Activated CD8-positive, alpha-beta memory T cell treated with anti-CD3 and anti-CD28 coated beads, Interleukin-2, amount 50 U/mL, for 24 hours (primary cell): ENCODE measurements at regions not wholly inside any gene's neighbourhood (a gene's known extent, or its start where the extent isn't known, plus 50 kb on each side); places are given as distances from the start of the nearest gene placed in this dataset.

Experiments used
- DNase-seq: peaks from one replicate; pipeline ENCODE4 v3.0.0-alpha.2; 2020; ENCODE audit errors: extremely low read depth

DNA sequence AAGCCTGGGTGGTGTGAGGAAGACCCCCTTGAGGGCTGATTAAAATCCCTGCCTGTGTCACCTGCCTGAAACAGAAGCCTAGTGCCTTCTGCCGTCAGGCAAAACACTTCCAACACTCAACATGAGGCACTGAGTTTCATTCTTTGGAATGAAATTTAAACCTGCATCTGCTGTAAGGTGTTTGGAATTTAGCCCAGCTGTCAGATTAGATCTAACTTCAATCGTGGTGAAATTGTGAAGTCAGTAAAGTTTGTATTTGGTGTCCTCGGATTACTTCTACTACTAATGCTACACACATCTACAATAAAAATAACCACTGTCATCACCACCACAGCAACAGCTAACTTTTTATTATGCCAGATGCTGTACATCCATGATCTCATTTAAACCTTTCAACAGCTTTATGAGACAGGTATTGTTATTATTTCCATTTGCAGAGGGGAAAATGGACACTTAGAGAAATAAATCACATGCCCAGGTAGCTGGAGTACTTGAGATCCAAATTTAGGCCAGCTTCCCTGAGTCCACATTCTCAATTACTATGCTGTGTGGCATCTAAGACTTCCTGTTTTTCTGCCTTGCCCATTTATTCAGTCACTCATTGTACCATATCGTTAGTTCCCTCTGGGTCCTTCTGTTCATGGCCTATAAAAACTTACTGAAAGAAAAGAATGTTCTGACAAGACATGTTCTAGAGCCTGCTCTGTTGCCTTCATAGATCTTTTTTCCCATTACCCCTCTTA, 98.2 kb upstream of the GCFC2 start:
- DNase-seq = no peak

DNA sequence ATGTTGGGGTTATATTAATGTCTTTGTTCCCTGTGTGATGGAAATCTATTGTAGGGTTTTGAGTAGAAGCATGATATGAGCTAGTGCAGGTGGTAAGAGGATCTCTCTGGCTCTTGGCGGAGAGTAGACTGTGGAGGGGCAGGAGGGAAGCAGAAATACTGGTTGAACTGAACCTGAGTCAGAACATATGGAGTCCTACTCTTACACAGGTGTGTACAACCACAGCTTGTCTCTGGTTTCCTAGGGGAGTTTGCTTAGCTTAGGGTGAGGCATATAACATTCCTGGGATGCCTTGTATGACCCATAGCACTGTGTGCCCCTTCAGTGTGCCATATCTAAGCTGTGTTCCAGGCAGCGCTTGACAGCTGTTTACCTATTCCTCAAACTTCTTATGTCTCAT, 97.3 kb upstream of the GCFC2 start:
- no peak for DNase-seq

DNA sequence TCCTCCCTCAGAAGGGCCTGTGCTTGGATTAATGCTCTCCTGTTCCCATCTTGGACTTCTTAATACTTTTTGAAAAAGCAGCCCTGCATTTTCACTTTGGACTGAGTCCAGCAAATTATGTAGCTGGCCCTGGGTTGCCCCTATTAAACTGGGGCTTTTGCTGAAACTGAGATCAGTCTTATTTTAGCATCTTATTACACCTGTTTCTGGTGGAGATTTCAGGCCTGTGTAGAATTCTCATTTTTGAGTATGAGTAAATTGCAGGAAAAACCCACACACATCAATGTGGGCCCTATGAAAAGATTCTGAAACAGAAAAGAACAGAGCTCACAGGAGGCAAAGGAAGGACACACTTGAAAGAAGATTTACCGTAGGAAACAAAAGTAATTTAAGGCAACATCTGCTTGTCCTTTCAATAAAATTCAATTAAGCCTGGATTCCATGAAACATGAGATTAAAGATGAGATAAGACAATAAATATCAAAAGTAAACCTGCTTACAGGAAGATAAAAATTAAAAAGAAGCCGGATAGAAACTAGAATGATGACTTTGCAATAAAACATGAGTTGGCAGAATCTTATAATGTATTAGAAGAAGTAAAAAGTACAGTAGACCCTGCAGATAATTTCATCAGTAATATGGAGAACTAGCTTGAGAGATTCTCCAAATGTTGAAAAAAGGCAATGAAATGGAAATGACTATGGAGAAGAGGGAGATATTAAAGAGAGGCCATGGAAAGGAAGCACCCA, 90.7 kb upstream of the GCFC2 start:
- DNase-seq = no peak

DNA sequence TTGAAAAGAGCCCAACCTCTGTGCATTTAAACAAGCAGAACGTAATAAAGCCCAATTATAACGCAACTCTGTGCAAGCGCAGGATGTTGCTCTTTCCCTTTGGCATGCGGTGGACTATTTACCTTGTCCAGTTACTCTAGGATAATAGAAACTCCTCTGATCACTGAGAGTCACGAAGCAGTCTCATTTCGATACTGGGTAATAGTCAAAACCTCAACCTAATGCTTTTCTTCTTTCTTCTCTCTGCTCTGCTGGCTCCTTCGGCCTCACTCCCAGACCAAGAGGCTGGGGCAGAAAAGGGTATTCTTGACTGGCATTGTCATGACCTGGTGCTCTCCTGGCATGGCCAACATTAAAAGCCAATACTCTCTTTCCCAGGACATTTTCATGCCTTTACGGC, 89.7 kb upstream of the GCFC2 start:
- DNase-seq = no peak

DNA sequence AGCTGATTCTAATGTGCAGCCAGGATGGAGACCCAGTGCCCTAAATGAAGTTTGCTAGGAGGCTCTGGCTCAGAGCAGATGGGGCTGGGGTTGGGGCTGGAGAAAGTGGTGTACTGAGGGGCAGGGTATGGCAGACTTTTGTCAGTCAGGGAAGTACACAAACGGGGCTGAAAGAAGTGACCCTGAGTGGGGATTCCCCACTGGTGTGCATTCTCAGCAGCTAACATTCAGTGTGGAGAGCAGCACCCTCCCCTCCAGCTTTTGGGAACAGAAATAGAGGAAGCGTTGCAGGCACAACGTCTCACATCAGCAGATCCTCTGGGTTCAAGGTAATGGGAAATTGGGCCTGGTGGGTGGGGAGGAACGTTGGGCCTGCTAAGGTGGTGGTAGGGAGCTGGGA, 89.1 kb upstream of the GCFC2 start:
- no peak for DNase-seq

DNA sequence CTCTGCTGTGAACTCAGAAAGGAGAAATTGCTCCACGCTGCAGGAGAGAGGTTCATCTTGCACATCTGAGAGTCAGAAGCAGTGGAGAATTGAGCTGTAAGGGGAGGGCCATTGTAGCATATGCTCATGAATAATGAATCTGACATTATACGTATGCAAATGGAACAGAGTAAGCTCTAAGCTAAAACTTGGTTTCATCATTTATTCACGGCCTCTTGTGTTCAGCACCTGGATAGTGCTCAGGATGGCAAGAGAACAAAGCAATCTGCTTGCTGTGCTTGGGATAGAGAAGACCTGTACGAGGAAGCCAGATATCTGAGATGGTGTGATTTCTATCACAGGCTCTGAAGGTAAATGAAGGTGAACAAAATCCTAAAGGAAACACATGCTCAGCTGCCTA, 87.9 kb upstream of the GCFC2 start:
- DNase-seq = no peak

DNA sequence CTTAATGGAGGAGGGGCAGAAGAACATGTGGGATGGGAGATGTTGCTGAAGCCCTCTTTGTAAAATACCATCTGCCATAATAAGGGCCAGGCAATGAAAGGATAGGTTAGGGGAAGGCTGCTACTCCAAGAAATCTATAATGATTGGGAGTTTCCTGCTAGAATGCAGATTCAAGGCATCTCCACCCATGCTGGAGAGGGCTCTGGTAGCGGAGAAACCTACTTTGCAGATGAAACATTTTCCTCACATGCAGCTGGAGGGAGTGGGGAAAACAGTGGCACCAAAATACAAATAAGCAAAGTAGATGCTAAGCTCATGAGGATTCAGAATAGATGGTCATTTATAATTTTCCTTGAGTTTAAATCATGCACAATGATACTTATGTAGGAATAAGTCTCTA, 82.3 kb upstream of the GCFC2 start:
- DNase-seq = no peak

DNA sequence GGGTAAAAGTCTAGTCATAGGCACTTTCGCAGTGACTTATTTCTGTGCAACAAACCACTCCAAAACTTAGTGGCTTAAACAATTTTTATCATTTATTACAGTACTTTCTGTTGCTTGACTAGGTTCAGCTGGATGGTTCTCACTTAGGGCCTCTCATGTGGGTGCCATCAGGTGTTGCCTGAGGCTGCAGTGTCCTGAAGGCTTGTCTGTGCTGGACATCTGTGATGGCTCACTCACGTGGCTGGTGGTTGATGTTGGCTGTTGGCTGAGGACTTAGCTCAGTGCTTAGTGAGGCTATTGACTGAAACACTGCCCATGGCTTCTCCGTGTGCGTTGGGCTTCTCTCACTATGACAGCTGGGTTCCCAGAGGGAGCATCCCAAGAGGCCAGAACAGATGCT, 81.4 kb upstream of the GCFC2 start:
- no peak for DNase-seq

DNA sequence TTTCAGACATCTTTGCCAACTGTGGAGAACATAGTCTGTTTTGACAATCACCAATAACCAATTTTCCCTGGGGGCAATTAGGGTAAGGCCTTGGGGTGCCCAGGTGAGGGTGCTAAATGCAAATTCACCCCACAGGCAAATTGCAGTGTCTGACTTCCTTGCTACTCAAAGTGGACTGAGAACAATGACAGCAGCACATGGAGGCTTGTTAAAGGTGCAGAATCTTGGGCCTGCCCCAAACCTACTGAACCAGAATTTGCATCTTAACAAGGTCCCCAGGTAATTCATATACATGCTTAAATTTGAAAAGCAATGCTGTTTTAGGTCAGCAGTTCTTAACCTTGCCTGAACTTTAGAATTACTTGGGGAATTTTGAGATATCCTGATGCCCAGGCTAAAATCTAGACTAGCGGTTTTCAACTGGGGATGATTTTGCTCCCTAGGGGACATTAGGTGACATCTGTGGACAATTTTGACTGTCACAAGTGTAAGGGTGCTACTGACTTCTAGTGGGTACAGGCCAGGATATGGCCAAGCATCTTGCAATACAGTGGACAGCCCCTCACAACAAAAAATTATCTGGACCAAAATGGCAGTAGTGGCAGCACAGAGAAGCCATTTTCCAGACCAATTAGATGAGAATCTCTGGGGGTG, 80.2 kb upstream of the GCFC2 start:
- no peak for DNase-seq

DNA sequence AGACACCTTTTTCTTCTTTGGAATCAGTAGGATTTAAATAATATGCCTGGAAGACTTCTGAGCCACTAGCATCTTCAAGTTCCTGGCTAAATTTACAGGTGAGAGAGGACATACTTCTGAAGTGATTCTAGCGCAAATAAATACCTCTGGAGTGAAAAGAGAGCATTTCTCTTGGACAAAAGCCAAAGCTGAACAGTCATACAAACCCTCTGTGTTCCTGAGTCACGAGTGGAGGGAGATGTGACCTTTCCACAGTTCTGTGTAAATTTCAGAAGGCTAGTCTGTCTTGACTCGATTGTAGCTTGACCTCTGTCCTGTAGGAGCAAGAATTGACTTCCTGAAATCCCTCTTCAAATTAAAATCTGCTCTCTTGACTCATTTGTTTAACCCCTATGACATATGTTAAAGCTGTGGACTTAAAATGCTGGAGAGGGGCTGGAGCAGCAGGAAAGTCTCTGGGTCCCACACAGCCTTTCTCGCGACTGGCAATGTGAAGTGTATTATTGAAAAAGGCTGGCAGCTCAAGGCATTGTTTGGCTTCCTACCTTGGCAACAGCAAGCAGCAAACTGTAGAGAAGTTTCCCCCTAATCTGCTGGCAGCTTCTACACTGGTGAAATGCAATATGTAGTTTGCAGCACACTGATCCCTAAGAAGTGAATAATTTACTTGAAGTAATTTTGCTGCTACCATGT, 79.6 kb upstream of the GCFC2 start:
- DNase-seq = no peak

DNA sequence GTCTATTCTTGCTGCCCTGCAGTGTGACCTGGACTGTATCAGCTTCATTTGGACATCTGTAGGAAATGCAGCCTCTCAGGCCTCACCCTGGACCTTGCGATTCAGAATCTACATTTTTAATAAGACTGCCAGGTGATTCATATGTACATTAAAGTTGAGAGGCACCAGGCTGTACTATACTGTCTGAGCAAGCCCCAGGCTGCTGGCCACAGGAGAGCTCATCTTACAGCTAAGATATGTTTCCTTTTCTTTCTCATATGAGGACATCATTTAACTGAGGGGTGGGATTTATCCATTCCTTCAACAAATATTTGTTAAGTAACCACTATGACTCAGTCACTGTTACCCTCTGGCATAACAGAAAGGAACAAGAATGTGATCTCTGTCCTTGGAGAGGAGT, 78.2 kb upstream of the GCFC2 start:
- no peak for DNase-seq

DNA sequence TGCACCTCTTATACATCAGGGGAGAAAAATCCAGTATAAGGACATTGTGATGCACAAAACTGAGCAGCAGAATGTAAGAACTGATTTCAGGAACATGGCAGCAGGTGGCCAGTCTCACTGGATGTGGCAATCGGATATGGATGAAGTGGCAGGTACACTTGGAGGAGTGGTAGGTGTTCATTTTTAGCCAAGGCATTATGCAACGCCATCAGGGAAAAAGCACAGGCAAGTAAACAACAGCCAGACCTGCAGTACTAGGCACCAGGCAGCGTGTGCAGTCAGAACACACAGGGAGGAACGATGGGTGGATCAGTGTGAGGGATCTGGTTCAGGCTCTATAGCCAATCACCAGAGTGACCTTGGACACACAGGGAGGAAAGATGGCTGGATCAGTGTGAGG, 77.4 kb upstream of the GCFC2 start:
- no peak for DNase-seq

DNA sequence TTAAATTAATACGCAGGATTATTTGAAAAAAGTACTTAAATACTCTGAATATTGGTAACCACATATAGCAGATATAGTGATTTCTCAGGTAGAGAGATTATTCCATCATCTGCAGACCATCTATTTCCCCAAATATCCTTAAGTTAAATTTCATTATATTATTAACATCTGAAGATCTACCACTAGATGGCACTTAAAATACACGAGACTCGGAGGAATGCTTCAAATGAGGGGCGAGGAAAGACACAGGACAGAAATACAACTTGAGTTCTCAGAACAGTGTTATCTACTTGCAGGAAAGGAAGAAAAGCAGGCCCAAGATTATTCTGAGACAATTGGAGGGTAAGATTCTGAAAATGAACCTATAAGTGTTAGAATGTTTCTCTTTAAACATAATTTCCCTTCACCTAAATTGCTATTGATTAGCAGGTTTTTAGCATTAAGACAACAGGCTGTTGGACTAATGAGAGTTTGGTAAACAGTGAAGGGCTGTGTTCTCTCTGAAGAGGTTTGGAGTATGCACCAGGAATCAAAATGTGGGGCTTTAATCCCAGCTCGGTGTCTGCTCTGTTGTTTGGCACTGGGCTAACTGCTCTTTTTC, 76.9 kb upstream of the GCFC2 start:
- DNase-seq = no peak

DNA sequence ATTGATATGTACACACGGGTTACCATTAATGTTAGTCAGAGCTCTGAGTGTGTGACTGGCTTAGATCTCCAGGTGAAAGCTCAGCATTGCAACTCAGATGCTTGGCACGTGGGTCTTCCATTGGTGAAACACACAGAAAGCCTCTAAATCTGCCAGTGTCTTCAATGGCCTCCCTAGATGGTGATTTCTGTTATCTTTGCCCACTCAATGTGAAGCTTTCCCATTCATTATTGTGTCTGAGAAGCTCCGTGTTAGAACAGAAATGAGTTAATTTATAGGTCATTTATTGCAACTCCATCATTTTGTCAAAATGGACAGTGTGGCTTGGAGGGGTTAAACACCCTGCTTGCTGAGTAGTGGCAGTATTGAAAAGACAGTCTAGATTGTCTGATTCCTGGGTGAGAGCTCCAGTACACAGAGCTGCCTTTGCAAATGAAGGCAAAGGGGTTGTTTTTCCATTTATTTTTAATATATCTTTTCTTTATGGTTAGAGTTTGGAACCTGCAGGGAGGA, 64.7 kb upstream of the GCFC2 start:
- no peak for DNase-seq

DNA sequence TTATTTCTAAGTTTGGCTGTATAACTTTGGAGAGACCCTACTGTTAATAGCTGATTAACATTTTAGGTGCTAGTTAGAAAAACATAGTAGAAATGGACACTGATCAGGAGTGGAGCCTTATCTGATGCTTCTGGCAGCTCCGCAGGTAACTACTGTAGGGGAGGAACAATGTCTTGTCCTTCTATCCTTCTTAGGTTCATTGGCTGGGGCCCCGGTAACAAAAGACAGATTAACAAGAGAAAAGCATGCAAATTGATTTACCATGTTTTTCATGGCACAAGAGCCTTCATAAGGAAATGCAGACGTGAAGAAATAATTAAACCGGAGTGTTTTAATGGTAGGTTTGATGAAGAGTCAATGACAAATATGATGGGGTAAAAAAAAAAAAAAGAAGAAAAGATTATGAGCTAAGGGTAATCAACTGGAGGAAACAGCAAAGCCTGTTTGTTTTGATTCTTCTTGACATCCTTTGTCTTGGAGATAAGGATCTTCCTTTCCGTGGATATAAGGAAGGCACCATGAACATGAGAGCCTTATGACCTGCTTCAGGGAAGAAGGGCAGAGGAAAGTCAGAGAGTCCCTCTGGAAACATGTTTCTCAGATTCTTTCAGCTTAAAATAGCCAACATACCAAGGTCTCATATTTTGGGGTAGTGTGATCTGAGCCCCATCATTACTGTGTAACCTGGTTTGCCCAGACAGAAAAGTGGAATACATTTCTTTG, 62.4 kb upstream of the GCFC2 start:
- DNase-seq = no peak

DNA sequence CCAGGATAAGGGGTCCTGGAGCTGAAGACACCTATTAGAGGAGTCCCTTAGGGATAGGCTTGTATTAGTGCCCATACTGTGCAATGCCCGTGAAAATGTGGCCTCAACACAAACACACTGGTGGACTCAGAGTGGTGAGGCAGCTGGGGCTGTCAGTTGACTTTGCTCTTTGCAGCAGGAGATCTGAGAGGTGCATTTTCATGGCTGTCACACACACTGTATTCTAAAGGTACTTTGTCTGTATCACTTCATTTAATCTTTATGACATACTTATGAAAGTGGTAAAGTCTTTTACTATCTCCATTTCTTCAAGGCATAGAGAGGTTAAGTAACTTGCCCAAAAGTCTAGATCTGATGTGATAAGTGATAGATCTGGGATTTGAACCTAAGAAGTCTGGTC, 55.1 kb upstream of the GCFC2 start:
- DNase-seq = no peak

DNA sequence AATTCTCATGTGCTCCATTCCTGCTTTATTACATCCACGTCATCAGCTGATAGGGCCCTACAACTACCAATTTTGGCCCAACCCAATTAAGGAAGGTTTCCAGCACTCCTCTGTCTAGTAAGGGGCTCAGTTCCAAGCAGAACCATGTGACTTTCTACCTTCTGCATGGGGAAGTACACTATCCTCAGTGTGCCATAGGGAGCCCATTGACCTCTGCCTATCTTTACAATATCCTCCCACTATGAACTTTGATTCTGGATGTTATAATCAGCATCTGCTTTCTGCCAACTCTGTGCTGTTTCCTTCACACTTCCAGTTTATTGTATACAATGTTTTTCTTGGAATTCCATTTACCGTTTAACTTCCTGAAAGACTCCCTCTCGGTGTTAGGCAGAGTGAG, 53.9 kb upstream of the GCFC2 start:
- no peak for DNase-seq
